Nephron (organoid): ENCODE measurements at regions not wholly inside any gene's neighbourhood (a gene's known extent, or its start where the extent isn't known, plus 50 kb on each side); places are given as distances from the start of the nearest gene placed in this dataset.

ENCODE experiments used
- H3K27ac Mint-ChIP-seq, 3 experiments: 2 replicates each; pipeline ENCODE4 v1.8.0; 2020; ENCODE audit warnings: mixed read lengths in 3 of 3, mild to moderate bottlenecking in 2 of 3, moderate library complexity in 1 of 3
- H3K27me3 Mint-ChIP-seq: 2 replicates; pipeline ENCODE4 v1.8.0; 2021; ENCODE audit warnings: low read depth, mild to moderate bottlenecking, moderate library complexity, mixed read lengths
- H3K36me3 Mint-ChIP-seq: 2 replicates; pipeline ENCODE4 v1.8.0; 2020; ENCODE audit warnings: low read depth, mixed read lengths
- H3K4me1 Mint-ChIP-seq: 2 replicates; pipeline ENCODE4 v1.8.0; 2020; ENCODE audit warnings: mixed read lengths
- H3K4me3 Mint-ChIP-seq, 3 experiments: 2 replicates each; pipeline ENCODE4 v1.8.0; 2020; ENCODE audit warnings: mild to moderate bottlenecking in 3 of 3, mixed read lengths in 3 of 3, moderate library complexity in 2 of 3
- H3K9me3 Mint-ChIP-seq: 2 replicates; pipeline ENCODE4 v1.8.0; 2020; ENCODE audit warnings: mixed read lengths
- TF ChIP-seq, protein P1 (sequence below), 3 experiments: fragments of 200-600 bp; sonication (generic); IDR thresholded peaks; one replicate each; pipeline ENCODE4 v1.5.0; 2021; ENCODE audit warnings: antibody characterized with exemption in 3 of 3; ENCODE audit not compliant: unreplicated experiment in 3 of 3

DNA sequence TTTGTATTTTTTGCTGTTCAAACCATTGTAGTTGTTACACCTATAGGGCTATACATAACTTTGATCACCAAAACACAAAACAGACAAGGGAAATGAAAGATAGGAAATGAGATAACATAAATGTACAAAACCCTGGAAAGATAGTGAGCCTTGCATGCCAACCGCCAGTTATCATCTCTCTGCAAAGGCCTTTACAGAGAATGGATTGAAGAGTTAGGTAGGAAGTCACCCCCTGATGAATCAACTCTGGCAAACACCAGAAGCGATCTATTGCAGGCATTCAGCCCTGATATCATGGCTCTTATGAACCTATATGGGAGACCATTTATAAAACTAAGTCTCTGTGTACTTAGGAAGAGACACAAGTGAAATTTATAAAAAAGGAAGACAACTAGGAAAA, 588.0 kb downstream of the TUSC7 start:
- Mint-ChIP-seq H3K4me3 (no peak overlapping the region), H3K27me3 (no peaks in the 10 kb centered on the region), H3K9me3 (no peaks in the 10 kb centered on the region), H3K27ac (no peak overlapping the region), H3K36me3 (no peaks in the 10 kb centered on the region), H3K4me1 (no peaks in the 10 kb centered on the region)
- TF ChIP-seq, protein P1, sequence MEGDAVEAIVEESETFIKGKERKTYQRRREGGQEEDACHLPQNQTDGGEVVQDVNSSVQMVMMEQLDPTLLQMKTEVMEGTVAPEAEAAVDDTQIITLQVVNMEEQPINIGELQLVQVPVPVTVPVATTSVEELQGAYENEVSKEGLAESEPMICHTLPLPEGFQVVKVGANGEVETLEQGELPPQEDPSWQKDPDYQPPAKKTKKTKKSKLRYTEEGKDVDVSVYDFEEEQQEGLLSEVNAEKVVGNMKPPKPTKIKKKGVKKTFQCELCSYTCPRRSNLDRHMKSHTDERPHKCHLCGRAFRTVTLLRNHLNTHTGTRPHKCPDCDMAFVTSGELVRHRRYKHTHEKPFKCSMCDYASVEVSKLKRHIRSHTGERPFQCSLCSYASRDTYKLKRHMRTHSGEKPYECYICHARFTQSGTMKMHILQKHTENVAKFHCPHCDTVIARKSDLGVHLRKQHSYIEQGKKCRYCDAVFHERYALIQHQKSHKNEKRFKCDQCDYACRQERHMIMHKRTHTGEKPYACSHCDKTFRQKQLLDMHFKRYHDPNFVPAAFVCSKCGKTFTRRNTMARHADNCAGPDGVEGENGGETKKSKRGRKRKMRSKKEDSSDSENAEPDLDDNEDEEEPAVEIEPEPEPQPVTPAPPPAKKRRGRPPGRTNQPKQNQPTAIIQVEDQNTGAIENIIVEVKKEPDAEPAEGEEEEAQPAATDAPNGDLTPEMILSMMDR (IDR thresholded peaks at IDR 0.05; ENCODE audit: unreplicated experiment in 3 of 3): no peak

DNA sequence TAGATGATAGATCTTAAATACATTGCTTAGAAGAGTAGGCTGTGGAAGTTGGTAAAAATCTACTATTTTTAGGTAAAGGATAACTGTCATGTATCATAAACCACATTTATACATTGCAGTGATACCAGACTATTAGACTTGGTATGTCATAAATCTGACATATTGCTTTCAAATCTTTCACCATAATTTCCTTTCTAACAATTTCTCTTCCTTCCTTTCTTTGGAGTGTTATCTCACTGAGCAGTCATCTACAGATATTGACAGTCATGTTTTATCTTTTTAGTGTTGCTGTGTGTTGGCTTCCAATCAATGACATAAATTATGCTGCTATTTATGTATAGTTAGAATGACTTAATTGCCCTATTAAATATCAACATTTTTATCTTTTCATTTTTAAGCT, 588.7 kb downstream of the TUSC7 start:
- TF ChIP-seq, protein P1 (IDR thresholded peaks at IDR 0.05; ENCODE audit: unreplicated experiment in 3 of 3): no peak
- H3K4me3 Mint-ChIP-seq: no peak overlapping the region
- H3K27me3 Mint-ChIP-seq: no peaks in the 10 kb centered on the region
- no peaks in the 10 kb centered on the region for H3K36me3 Mint-ChIP-seq
- no peak overlapping the region for H3K27ac Mint-ChIP-seq
- no peaks in the 10 kb centered on the region for H3K4me1 Mint-ChIP-seq
- no peaks in the 10 kb centered on the region for H3K9me3 Mint-ChIP-seq

- Mint-ChIP-seq H3K27ac (no peak overlapping the region), H3K4me1 (no peaks in the 10 kb centered on the region), H3K27me3 (no peaks in the 10 kb centered on the region), H3K9me3 (no peaks in the 10 kb centered on the region), H3K4me3 (no peak overlapping the region), H3K36me3 (no peaks in the 10 kb centered on the region)
- TF ChIP-seq, protein P1 (IDR thresholded peaks at IDR 0.05; ENCODE audit: unreplicated experiment in 3 of 3): no peak
These were observed 592.8 kb downstream of the TUSC7 start for GRCh38 chr3:117302428-117302827.

GRCh38 chr3:117303443-117303842, 593.9 kb downstream of the TUSC7 start:
- Mint-ChIP-seq H3K9me3 (no peaks in the 10 kb centered on the region), H3K27me3 (no peaks in the 10 kb centered on the region), H3K4me1 (no peaks in the 10 kb centered on the region), H3K36me3 (no peaks in the 10 kb centered on the region), H3K4me3 (no peak overlapping the region), H3K27ac (no peak overlapping the region)
- TF ChIP-seq, protein P1 (IDR thresholded peaks at IDR 0.05; ENCODE audit: unreplicated experiment in 3 of 3): no peak

GRCh38 chr3:117304681-117305080, 595.1 kb downstream of the TUSC7 start:
- TF ChIP-seq, protein P1 (IDR thresholded peaks at IDR 0.05; ENCODE audit: unreplicated experiment in 3 of 3): no peak
- no peaks in the 10 kb centered on the region for H3K9me3 Mint-ChIP-seq
- H3K27ac Mint-ChIP-seq: no peak overlapping the region
- H3K4me3 Mint-ChIP-seq: no peak overlapping the region
- no peaks in the 10 kb centered on the region for H3K4me1 Mint-ChIP-seq
- H3K36me3 Mint-ChIP-seq: no peaks in the 10 kb centered on the region
- H3K27me3 Mint-ChIP-seq: no peaks in the 10 kb centered on the region

GRCh38 chr3:117305681-117306080, 596.1 kb downstream of the TUSC7 start:
- no peaks in the 10 kb centered on the region for H3K27me3 Mint-ChIP-seq
- TF ChIP-seq, protein P1 (IDR thresholded peaks at IDR 0.05; ENCODE audit: unreplicated experiment in 3 of 3): no peak
- H3K27ac Mint-ChIP-seq: no peak overlapping the region
- no peaks in the 10 kb centered on the region for H3K36me3 Mint-ChIP-seq
- no peaks in the 10 kb centered on the region for H3K9me3 Mint-ChIP-seq
- no peak overlapping the region for H3K4me3 Mint-ChIP-seq
- no peaks in the 10 kb centered on the region for H3K4me1 Mint-ChIP-seq
